ENCODE measurements at regions not wholly inside any gene's neighbourhood (a gene's known extent, or its start where the extent isn't known, plus 50 kb on each side); places are given as distances from the start of the nearest gene placed in this dataset.

GRCh38 chr1:48102766-48103165 is 105.6 kb upstream of the TRABD2B start:
- no peak overlapping the region for H3K27ac Mint-ChIP-seq
- H3K36me3 Mint-ChIP-seq (ENCODE audit: low read depth), result no peaks in the 10 kb centered on the region
- peaks cover 4% of the 10 kb centered on the region for H3K4me1 Mint-ChIP-seq (ENCODE audit: low read depth)
- H3K4me3 Mint-ChIP-seq, result no peak overlapping the region
- DNase-seq, result no peak
- H3K27me3 Mint-ChIP-seq, result peaks cover 32% of the 10 kb centered on the region
- H3K9me3 Mint-ChIP-seq, result no peaks in the 10 kb centered on the region

GRCh38 chr1:48099072-48099773 is 102.0 kb upstream of the TRABD2B start:
- H3K9me3 Mint-ChIP-seq, result no peaks in the 10 kb centered on the region
- no peak for DNase-seq
- H3K4me3 Mint-ChIP-seq, result no peak overlapping the region
- no peak overlapping the region for H3K27ac Mint-ChIP-seq
- no peaks in the 10 kb centered on the region for H3K36me3 Mint-ChIP-seq (ENCODE audit: low read depth)
- peaks cover 54% of the 10 kb centered on the region for H3K27me3 Mint-ChIP-seq
- H3K4me1 Mint-ChIP-seq (ENCODE audit: low read depth), result peaks cover under 1% of the 10 kb centered on the region

- no peaks in the 10 kb centered on the region for H3K9me3 Mint-ChIP-seq
- H3K27ac Mint-ChIP-seq, result no peak overlapping the region
- H3K4me3 Mint-ChIP-seq, result peak overlapping the region; percentile 60
- peaks cover 78% of the 10 kb centered on the region for H3K27me3 Mint-ChIP-seq
- H3K4me1 Mint-ChIP-seq (ENCODE audit: low read depth), result peaks cover 6% of the 10 kb centered on the region
- H3K36me3 Mint-ChIP-seq (ENCODE audit: low read depth), result no peaks in the 10 kb centered on the region
- peak; percentile 81 for DNase-seq
Measured at GRCh38 chr1:48093696-48094528, 96.7 kb upstream of the TRABD2B start.

- H3K4me3 Mint-ChIP-seq, result no peak overlapping the region
- peaks cover 73% of the 10 kb centered on the region for H3K27me3 Mint-ChIP-seq
- peaks cover 6% of the 10 kb centered on the region for H3K4me1 Mint-ChIP-seq (ENCODE audit: low read depth)
Measured at GRCh38 chr1:48093147-48093546, 96.0 kb upstream of the TRABD2B start.

GRCh38 chr1:48092401-48092800 is 95.2 kb upstream of the TRABD2B start:
- Mint-ChIP-seq H3K4me1 (ENCODE audit: low read depth) (peaks cover 6% of the 10 kb centered on the region), H3K36me3 (ENCODE audit: low read depth) (no peaks in the 10 kb centered on the region), H3K27ac (no peak overlapping the region), H3K4me3 (no peak overlapping the region), H3K27me3 (peaks cover 65% of the 10 kb centered on the region), H3K9me3 (no peaks in the 10 kb centered on the region)
- DNase-seq, result no peak

More at GRCh38 chr1:48093147-48093546, 96.0 kb upstream of the TRABD2B start:
- no peaks in the 10 kb centered on the region for H3K36me3 Mint-ChIP-seq (ENCODE audit: low read depth)
- DNase-seq, result no peak
- H3K9me3 Mint-ChIP-seq, result no peaks in the 10 kb centered on the region
- H3K27ac Mint-ChIP-seq, result no peak overlapping the region

- Mint-ChIP-seq H3K27me3 (peaks cover 50% of the 10 kb centered on the region), H3K4me1 (ENCODE audit: low read depth) (peaks cover 6% of the 10 kb centered on the region), H3K4me3 (no peak overlapping the region), H3K27ac (no peak overlapping the region), H3K36me3 (ENCODE audit: low read depth) (no peaks in the 10 kb centered on the region), H3K9me3 (no peaks in the 10 kb centered on the region)
- no peak for DNase-seq
Measured at GRCh38 chr1:48089356-48089891, 92.2 kb upstream of the TRABD2B start.

- Mint-ChIP-seq H3K9me3 (no peaks in the 10 kb centered on the region), H3K4me3 (no peak overlapping the region), H3K4me1 (ENCODE audit: low read depth) (no peaks in the 10 kb centered on the region), H3K27ac (no peak overlapping the region), H3K27me3 (peaks cover 9% of the 10 kb centered on the region), H3K36me3 (ENCODE audit: low read depth) (no peaks in the 10 kb centered on the region)
- DNase-seq, result no peak
Measured at GRCh38 chr1:48084826-48085225, 87.6 kb upstream of the TRABD2B start.

GRCh38 chr1:48082271-48082962 is 85.2 kb upstream of the TRABD2B start:
- no peak overlapping the region for H3K27ac Mint-ChIP-seq
- peaks cover 14% of the 10 kb centered on the region for H3K27me3 Mint-ChIP-seq
- H3K4me1 Mint-ChIP-seq (ENCODE audit: low read depth), result no peaks in the 10 kb centered on the region
- no peak for DNase-seq
- no peaks in the 10 kb centered on the region for H3K36me3 Mint-ChIP-seq (ENCODE audit: low read depth)
- H3K9me3 Mint-ChIP-seq, result no peaks in the 10 kb centered on the region
- no peak overlapping the region for H3K4me3 Mint-ChIP-seq

- no peaks in the 10 kb centered on the region for H3K4me1 Mint-ChIP-seq (ENCODE audit: low read depth)
- H3K27me3 Mint-ChIP-seq, result peaks cover 19% of the 10 kb centered on the region
- no peak for DNase-seq
- no peak overlapping the region for H3K4me3 Mint-ChIP-seq
- no peak overlapping the region for H3K27ac Mint-ChIP-seq
- H3K9me3 Mint-ChIP-seq, result no peaks in the 10 kb centered on the region
- H3K36me3 Mint-ChIP-seq (ENCODE audit: low read depth), result no peaks in the 10 kb centered on the region
Measured at GRCh38 chr1:48080331-48081255, 83.4 kb upstream of the TRABD2B start.

- DNase-seq, result no peak
- Mint-ChIP-seq H3K36me3 (ENCODE audit: low read depth) (no peaks in the 10 kb centered on the region), H3K4me3 (no peak overlapping the region), H3K9me3 (no peaks in the 10 kb centered on the region), H3K27ac (no peak overlapping the region), H3K4me1 (ENCODE audit: low read depth) (no peaks in the 10 kb centered on the region), H3K27me3 (peaks cover 20% of the 10 kb centered on the region)
Measured at GRCh38 chr1:48079096-48079495, 81.9 kb upstream of the TRABD2B start.

GRCh38 chr1:48077795-48078222 is 80.6 kb upstream of the TRABD2B start:
- no peak for DNase-seq
- H3K36me3 Mint-ChIP-seq (ENCODE audit: low read depth), result no peaks in the 10 kb centered on the region
- H3K27ac Mint-ChIP-seq, result no peak overlapping the region
- peaks cover 23% of the 10 kb centered on the region for H3K27me3 Mint-ChIP-seq
- no peak overlapping the region for H3K4me3 Mint-ChIP-seq
- no peaks in the 10 kb centered on the region for H3K4me1 Mint-ChIP-seq (ENCODE audit: low read depth)
- H3K9me3 Mint-ChIP-seq, result no peaks in the 10 kb centered on the region

- no peaks in the 10 kb centered on the region for H3K9me3 Mint-ChIP-seq
- no peaks in the 10 kb centered on the region for H3K4me1 Mint-ChIP-seq (ENCODE audit: low read depth)
- no peak overlapping the region for H3K4me3 Mint-ChIP-seq
- H3K27me3 Mint-ChIP-seq, result peaks cover 26% of the 10 kb centered on the region
- DNase-seq, result no peak
- no peaks in the 10 kb centered on the region for H3K36me3 Mint-ChIP-seq (ENCODE audit: low read depth)
- no peak overlapping the region for H3K27ac Mint-ChIP-seq
Measured at GRCh38 chr1:48076017-48076416, 78.8 kb upstream of the TRABD2B start.

GRCh38 chr1:48073798-48074530 is 76.8 kb upstream of the TRABD2B start:
- Mint-ChIP-seq H3K4me3 (no peak overlapping the region), H3K27ac (no peak overlapping the region), H3K27me3 (peaks cover 26% of the 10 kb centered on the region), H3K36me3 (ENCODE audit: low read depth) (no peaks in the 10 kb centered on the region), H3K4me1 (ENCODE audit: low read depth) (no peaks in the 10 kb centered on the region), H3K9me3 (no peaks in the 10 kb centered on the region)
- no peak for DNase-seq

Measured in activated T-cell treated with anti-CD3 and anti-CD28 coated beads, Interleukin-2, amount 50 U/mL, for 24 hours (primary cell).